Stimulated activated CD4-positive, alpha-beta T cell treated with anti-CD3 and anti-CD28 coated beads, TNF-alpha, amount 100 ng/mL, for 48 hours (primary cell): ENCODE measurements at regions not wholly inside any gene's neighbourhood (a gene's known extent, or its start where the extent isn't known, plus 50 kb on each side); places are given as distances from the start of the nearest gene placed in this dataset.

Experiments
- DNase-seq, 3 donors: peaks; one replicate each; pipeline ENCODE4 v3.0.0-alpha.2; 2020; ENCODE audit warnings: low read depth in 3 of 3

DNA sequence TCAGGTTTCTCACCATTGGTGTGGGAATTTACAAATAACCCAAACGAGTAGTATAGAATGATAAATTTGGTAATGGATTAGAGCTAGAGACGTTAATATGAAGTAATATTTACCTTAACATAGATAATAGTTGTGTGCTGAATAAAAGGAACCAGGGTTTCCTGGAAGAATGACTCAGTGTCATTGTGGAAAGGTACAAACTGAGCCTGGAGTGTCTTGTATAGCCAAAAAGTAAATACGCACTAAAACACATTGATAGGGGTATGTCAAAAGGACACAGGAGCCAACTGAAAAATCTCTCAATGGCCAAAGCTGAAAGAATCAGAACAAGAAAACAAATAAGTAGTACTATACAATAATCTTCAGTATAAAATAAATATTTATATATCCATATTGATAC, 363.5 kb downstream of the SLCO4C1 start:
- no peak for DNase-seq

DNA sequence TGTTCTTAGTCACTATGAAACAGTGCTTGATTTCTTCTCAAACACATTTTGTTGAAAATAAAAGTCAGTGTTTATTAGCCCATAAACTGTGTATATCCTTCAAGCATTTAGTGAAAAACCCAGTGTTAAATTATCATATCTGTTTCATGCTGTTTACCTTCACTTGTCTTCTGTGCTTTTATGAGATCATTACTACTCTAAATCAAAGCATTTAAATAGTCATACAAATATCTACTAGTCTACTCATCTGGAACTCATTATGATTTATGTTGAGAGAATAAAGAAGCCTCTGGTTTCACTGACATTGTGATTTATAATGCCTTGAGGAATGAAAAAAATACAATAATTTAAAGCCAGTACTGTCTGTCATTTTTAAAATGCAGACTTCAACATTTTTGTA, 366.5 kb downstream of the SLCO4C1 start:
- no peak for DNase-seq

DNA sequence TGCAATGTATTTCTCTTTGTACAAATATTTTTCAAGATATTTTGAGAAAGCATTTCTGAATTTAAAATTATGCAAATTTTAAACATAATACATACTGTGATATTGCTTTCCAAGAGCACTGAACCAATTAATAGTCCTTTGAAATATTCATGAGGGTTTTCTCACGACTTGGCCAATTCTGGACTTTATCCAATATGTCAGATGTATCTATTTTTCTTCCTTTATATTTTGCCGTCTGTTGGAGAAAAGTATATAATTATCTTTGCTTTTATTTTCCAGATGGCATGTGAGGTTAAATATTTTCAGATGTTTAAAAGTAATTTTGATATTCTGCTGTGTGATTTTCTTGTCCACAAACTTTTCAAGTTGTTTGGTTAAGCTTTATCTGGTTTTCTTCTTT, 378.9 kb downstream of the SLCO4C1 start:
- DNase-seq = no peak

DNA sequence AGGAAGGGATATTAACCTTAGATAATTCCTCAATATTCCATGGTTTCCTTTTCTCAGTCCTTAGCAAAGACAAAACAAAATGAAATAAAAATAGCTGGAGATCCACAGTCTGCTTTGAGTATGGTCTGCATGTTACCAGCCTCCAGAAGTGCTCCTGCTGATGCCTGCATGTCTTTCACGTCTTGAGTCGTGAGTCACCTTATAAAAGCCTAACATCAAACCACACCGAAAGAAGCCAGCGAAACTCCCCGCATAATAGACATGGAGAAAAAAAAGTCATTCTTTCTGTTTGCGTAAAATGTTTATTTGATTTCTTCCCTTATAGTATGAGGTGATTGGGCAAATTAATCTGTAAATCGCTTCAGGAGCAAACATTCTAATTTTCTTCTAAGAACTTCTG, 380.5 kb downstream of the SLCO4C1 start:
- DNase-seq = no peak

DNA sequence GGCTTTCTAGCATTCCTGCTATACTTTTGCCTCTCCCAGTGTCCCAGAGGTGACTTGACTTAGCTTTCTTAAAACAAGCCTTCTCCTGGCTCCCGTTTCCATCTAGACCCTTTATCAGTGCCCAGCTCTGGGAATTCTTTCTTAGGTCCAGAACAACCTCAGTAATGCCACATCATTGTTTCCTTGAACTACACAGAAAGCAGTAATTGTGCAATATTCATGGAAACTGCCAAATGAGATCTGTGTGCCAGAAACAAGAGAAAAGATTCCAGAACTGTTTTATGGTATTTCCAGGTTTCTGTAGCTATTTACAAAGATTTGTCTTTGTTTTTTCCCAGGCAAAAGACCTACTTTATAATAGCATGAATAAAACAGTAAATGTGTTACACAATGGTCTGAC, 391.3 kb downstream of the SLCO4C1 start:
- DNase-seq = no peak

DNA sequence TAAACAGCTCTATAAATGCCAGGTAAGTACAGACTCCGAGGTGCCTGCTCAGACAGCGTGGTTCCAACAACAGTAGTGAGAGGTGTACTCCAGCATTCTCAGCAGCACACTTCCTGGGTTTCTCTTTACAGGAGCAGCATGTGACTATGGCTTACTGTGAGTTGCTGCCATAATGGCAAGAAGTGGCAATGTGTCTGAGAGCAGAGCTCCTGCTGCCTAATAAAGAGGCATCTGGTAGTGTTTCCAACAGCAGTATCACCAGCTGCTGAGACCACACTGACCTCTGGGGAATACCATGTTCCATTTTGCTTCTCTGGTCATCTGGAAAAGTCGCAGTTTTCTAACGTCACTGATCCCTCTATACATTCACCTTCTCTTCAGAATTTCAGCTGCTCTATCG, 398.2 kb downstream of the SLCO4C1 start:
- DNase-seq = no peak

DNA sequence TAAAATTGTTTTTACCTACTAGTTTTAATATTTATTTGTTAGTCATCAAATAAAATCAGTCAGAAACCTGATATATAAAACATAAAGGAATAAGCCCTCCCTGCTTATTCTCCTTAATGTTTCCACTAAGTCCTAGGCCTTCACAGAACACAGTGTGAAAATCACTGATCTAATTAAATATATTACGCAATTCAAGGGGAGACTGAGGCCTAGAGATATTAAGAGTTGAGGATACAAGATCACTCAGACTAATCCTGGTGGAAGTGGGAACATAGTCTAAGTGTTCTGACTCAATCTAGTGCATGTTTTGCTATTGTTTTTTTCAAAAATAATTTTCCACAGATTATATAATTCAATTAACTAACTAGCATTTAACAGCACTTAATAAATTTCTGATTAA, 401.1 kb downstream of the SLCO4C1 start:
- no peak for DNase-seq

DNA sequence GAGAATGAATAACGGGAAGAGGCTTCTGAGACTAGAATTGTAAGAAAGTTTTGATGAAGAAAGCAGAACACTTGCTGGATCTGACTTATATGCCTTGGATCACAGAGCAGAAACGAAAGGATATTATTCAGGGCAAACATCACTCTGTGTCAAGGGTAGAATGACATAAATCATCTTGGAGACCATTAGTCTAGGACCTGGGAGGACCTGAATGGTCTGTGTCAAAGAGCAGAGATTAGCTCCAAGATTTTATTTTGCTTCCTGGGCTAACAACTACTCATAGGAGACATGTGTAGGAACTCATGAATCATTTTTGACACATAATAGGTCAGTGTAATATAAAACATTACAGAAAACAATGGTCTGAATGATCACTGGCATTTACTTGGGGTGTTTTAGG, 417.9 kb downstream of the SLCO4C1 start:
- no peak for DNase-seq

DNA sequence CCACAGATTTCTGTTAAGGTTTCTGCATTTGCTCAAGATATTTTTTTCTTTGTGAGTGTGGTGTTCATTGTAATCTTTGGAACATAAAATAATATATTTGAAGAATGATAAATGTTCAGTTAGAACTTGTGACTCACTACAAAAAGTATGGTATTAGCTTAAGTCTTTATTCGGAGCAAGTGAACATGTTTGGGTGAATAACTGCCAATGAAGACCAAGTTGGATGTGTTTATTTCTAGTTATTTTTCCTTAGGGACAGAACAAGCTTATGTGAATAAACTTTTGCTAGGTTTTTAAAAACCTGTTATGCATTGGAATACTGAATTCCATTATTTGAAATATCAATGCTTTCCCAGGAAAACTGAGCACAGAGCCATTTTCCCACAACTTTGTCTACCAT, 418.6 kb downstream of the SLCO4C1 start:
- DNase-seq = no peak

DNA sequence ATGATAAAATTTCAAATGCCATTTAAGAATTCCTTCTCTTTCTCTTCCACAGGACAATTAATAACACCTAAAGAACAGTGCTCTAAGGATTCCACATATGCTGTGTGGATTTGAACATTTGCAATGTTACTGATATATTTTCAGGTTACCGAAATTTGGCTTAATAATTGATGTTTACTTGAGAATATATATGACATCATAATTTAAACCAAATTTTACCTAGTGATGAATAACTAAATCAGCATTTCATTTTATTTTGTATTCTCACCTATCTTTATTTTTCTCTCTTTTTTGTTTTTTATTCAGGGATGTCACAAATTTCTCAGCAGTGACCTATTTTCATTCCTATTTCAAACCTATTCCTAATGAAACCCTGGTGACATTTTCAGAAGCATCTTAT, 429.6 kb downstream of the SLCO4C1 start:
- DNase-seq = no peak

DNA sequence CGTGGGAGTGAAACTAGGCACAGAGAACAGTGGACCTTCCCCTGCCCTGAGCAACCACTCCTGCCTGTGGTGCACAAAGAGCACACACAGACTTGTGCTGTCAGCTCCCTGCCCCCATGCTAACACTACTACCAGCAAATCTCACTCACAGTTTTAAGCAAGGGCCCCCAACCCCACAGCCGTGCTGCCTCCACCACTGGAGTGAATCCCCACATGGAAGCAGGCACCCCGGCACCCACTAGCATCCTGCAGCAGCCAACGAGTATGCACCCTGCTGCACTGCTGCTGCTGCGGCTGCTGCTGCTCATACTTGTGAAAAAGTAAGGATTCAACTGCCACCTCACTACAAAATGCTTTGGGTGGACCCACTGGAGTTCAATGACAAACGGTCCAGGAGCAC, 435.5 kb downstream of the SLCO4C1 start:
- no peak for DNase-seq

DNA sequence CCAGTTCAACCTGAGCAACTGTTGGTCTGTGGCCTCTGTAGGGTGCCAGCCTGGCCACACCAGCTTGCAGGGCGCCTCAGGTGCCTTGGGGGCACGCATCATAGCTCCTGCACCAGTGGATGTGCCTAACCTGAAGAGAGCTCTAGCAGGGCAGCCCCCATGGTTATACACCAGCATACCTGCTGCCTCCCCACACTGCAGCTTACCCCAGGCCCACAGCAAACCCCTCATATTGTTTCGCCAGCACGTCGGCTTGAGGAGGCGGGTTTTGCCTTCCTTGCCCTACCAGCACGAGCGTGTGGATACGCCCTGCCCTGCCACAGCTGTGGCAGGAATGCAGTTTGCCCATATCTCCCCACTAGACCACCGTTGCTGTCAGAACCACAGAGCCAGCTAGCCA, 435.9 kb downstream of the SLCO4C1 start:
- no peak for DNase-seq

DNA sequence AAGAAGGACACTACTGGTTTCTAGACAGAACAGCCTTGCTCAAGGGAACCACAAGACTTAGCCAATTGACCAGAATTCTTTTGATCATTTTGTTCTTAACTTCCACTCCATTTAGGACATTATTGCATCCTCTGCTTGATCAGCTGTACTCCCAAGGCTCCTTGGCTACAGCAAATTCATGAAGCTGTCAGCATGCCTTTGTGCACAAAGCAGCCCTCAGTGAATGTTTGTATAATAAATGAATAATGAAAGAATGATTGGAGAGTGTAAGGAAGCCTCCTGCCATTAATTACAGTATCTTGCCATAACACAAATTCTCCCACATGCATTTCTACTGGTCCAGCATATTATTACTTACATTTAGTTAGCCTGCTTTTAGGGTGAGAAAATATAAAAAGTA, 449.6 kb downstream of the SLCO4C1 start:
- no peak for DNase-seq

DNA sequence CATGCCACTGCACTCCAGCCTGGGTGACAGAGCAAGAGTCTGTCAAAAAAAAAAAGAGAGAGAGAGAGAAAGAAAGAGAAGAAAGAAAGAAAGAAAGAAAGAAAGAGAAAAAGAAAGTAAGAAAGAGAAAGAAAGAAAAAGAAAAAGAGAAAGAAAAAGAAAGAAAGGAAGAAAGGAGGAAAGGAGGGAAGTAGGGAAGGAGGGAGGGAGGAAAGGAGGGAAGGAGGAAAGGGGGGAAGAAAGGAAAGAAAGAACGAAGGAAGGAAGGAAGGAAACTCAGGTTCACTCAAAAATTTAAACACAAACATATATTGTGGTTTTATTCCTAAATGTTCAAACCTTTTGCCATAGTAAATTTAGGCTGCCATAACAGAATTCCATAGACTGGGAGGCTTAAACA, 453.0 kb downstream of the SLCO4C1 start:
- no peak for DNase-seq

DNA sequence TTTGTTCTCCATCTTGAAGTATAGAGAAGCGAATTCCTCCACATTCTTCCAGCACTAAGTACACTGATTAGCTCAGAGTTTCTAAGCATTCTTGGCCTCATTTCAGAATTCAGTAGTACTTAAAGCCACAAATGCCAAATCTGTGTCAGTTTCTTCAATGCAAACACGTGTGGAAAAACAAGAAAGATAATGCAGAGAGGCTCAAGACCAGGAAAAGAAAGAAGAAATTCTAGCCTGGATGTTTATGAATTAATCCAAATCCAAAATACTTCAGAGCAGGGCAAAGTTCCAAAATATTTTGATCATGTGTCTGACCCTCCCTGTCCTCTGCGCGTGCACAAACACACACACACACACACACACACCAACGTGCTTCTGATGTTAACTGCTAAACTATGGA, 457.6 kb downstream of the SLCO4C1 start:
- DNase-seq = no peak

DNA sequence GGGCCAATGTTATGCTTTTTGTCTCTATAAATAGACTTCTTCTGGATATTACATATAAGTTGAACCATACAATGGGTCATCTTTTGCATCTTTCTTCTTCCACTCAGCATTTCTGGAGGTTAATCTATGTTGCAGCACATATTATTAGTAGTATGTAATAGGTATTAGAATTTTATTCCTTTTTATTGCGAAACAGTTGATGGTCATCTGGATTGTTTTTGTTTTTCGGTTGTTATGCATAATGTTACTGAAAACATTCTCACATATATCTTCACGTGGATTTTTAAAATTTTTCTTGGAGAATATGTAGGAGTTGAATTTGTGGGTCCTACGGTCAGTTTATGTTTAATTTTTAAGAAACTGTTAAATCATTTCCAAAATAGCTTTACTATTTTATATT, 466.8 kb downstream of the SLCO4C1 start:
- DNase-seq = no peak

DNA sequence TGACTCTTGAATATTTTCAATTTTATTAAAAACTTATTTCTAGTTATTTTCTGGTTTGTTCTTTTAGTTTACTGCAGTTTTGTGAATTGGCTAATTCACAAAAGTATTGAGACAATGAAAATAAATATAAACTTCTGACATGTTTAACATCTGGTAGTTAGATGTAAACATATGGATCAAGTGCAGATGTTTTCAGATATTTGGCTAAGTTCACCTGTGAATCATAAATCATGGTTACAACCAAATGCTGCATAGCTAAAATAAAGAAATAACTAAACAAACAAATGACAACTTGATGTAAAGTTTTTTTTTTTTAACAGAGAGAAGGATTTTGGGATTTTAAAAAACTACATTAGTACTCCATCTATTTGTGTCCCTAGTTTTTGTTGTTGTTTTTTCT, 484.6 kb downstream of the SLCO4C1 start:
- DNase-seq = no peak

DNA sequence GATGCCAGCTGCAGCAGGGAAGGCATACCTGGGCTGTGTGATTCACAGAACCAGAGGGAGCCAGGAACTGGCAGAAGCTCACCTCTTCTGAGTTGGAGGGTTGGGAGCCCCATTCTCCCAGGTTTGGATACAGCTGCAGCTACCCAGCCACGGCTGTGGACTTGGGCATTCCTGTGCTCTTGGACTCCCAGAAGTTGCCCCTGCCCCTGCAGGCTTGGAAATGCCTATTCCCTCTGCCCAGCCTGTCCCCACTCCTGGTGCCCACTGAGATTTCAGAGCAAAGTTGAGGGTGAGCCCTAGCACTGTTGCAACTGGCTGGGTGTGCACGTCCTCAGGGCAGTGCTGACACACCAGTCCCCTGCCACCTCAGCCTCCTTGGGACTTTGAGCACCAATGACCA, 489.7 kb downstream of the SLCO4C1 start:
- no peak for DNase-seq

DNA sequence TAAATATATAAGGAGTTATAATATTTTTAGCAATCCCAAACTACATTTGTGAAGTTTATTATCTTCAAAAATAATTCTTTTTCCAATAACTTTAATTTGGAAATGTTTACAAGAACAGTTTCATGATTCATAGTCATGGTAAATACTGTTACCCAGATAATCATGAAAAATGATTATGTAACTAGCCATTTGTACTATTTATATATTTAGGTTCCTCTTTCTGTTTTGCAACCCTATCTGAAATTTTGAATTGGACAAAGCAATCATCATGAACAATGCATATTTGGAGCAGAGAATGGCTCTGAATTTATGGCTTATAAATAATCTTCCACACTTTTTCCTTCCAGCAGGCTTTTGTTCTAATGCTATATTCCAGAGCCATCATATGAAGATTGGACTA, 499.7 kb downstream of the SLCO4C1 start:
- DNase-seq = no peak

DNA sequence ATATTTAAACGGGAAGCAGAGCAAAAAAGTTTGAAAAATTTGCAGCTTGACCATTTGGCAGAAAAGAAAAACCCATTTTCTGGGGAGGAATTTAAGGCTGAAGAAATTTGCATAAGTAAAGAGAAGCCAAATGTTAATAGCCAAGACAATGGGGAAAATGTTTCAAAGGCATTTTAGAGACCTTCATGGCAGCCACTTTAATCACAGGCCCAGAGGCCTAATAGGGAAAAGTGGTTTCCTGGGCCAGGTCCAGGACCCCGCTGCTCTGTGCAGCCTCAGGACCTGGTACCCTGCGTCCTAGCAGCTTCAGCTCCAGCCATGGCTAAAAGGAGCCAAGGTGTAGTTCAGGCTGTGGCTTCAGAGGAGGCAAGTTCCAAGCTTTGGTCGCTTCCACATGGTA, 507.3 kb downstream of the SLCO4C1 start:
- no peak for DNase-seq

DNA sequence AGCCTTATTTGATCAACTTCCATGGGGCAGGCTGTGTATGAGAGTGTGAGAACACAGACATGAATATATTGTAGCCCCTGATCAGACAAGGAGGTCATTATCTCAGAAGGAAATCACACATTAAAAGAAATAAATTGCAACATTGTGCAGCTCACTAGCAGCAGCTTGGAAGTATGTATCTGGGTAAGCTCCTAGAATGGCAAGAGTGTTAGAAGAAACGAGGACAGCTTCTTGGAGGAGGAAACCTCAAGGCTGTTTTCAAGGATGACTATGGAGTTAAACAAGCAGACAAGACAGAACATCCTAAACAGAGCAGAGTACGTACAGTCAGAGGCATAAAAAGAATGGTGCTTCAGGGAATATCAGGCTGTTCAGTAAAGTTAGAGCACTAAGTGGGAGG, 511.0 kb downstream of the SLCO4C1 start:
- DNase-seq = no peak

DNA sequence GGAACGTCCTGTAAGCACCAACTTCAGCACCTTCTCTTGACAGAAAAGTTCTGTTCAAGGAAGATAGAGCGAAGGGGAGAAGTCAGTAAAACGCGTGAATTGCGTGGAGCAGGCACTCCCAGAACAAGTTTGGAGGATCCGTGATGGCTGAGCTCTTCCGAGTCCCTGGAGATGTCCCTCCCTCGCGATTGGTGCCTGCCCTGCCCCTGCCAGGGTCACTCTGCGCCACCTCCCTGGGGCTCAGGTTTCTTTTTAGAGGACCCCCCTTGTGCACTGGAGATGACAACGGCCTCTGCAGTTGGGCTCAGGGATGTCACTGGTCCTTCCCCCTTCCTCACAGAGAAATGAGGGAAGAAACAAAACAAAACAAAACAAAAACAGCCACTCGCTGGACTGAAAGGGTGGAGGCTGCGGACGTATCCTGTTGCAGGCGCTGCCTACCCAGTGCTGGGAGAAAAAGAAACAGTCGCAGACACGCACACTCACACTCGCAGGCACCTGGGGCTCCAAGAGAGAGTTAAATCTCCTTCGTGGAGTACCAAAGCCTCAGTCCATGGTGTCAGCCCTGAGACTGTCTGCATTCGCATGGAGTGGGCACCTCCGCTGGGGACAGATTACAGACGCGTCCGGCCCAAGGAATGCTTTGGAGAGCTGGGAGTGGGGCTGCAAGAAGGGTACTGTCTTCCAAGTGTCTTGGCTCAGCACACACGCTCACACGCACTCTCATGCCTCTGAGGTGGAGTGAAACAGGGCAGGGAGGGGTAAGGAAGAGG, 512.7 kb downstream of the SLCO4C1 start:
- DNase-seq = no peak

DNA sequence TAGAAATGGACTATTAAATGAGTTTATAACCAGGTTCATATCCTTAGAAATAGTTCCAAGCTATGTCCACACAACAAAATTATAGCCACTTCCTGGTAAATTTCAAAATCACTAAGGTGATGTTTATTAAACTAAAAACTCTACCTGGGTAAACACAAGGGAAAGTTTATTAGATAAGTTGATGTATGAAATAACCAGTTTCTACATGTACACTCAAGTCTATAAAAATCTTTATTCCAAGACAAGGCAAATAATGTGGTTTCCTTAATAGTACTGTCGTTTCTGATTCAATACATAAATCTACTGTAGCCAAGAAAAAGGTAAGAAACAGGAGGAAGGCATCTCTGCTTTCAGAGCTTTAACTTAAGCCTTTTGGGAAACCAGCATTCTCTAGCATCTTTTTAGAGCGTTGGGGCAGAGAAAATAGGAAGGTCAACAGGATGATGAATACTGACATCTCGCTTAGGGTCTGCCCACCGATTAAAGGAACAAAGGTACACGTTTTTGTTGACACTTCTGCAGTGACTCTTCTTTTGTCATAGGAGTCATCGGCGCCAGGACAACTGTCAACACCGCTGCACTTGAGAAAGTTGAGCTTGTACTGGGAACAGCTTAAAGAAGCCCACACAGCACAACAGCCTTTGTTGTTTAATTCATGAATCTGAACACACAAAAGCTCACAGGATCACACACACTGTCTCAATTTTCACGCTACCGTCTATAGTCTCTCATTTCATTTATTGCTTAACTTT, 513.6 kb downstream of the SLCO4C1 start:
- DNase-seq = no peak

DNA sequence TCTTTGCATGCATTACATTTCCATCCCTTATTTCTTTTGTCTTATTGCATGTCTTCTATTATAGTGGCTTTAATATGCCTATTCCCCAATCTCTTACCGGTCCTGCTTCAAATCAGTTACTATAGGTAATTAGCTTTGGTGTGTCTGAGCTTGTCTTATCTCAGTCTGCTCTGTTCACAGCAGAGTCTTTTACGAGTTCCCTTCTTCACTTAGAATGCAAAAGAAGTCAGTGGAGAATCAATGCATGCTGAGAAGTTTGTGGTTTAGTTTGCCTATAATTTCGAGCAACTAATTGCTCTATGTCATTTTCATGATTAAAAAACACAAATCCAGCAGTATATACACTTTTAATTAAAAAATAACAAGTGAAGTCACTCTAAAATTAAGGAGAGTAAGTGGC, 545.0 kb downstream of the SLCO4C1 start:
- no peak for DNase-seq
